ENCODE measurements at regions not wholly inside any gene's neighbourhood (a gene's known extent, or its start where the extent isn't known, plus 50 kb on each side); places are given as distances from the start of the nearest gene placed in this dataset.

- no peak for ATAC-seq
- Histone ChIP-seq H2AFZ (ENCODE audit: control insufficient read depth, low read depth, low read length) (no peak overlapping the region), H3K36me3 (ENCODE audit: control insufficient read depth in 2 of 2, insufficient read depth in 2 of 2, low read length in 1 of 2) (no peaks in the 10 kb centered on the region), H3K9ac (ENCODE audit: control insufficient read depth, insufficient read depth, low read length) (no peak overlapping the region), H4K20me1 (ENCODE audit: control insufficient read depth, insufficient read depth) (no peaks in the 10 kb centered on the region), H3K27ac (ENCODE audit: control insufficient read depth, insufficient read depth) (no peak overlapping the region), H3K4me1 (ENCODE audit: control insufficient read depth, insufficient read depth, low read length) (no peaks in the 10 kb centered on the region), H3K79me2 (ENCODE audit: control insufficient read depth, insufficient read depth, low read length) (no peaks in the 10 kb centered on the region), H3K9me3 (replicated peaks; ENCODE audit: control insufficient read depth, insufficient read depth, low read length) (no peaks in the 10 kb centered on the region), H3K4me2 (ENCODE audit: control insufficient read depth, insufficient read depth) (no peak overlapping the region), H3K4me3 (no peak overlapping the region), H3K27me3 (replicated peaks in 1 of 2; ENCODE audit: control insufficient read depth in 2 of 2, insufficient read depth in 2 of 2, low read length in 1 of 2) (no peaks in the 10 kb centered on the region)
- RAD21 ChIA-PET (ENCODE audit: unreplicated experiment): no interaction called here
- no peak for DNase-seq (ENCODE audit: low read depth, low spot score)
- intact Hi-C loops (cut with micrococcal nuclease; ENCODE audit: unreplicated experiment): no loop called here
- CTCF ChIA-PET: no interaction called here
- FAIRE-seq: no peak
- in situ Hi-C loops (cut with MboI): no loop called here
- BruUV-seq (replicated peaks): no TSS peak
- no peak for TF ChIP-seq ZBTB40 (IDR thresholded peaks at IDR 0.05; ENCODE audit: borderline replicate concordance)
- no peak for TF ChIP-seq CEBPZ (IDR thresholded peaks at IDR 0.05; ENCODE audit: low read depth, low read length)
- TF ChIP-seq RB1 (IDR thresholded peaks at IDR 0.05; ENCODE audit: borderline replicate concordance): no peak
- TF ChIP-seq SREBF2 (IDR thresholded peaks at IDR 0.05; ENCODE audit: low read length): no peak
- TF ChIP-seq WRNIP1 (IDR thresholded peaks at IDR 0.05; ENCODE audit: borderline replicate concordance, low read depth, low read length): no peak
- no peak for TF ChIP-seq DPF2 (IDR thresholded peaks at IDR 0.05)
- TF ChIP-seq RAD51 (IDR thresholded peaks at IDR 0.05): no peak
- TF ChIP-seq BRCA1 (IDR thresholded peaks at IDR 0.05; ENCODE audit: low read depth, low read length): no peak
- no peak for TF ChIP-seq EGR1 (IDR thresholded peaks at IDR 0.05; ENCODE audit: borderline replicate concordance in 1 of 2, low read depth in 2 of 2, low read length in 2 of 2)
- no peak for TF ChIP-seq ZNF217 (IDR thresholded peaks at IDR 0.05)
- SMC1A ChIA-PET (ENCODE audit: uncharacterized antibody, unreplicated experiment): no interaction called here
- POLR2A ChIA-PET: no interaction called here
These were observed 201.5 kb upstream of the KIRREL3 start for GRCh38 chr11:127202105-127202504.

Data from GM12878 (cell line).